H54 (cell line): ENCODE measurements at regions not wholly inside any gene's neighbourhood (a gene's known extent, or its start where the extent isn't known, plus 50 kb on each side); places are given as distances from the start of the nearest gene placed in this dataset.

Source experiments
- DNase-seq: peaks from one replicate; pipeline ENCODE4 v3.0.0; 2011; ENCODE audit warnings: low spot score, mixed read lengths; ENCODE audit not compliant: insufficient read length
- FAIRE-seq: peaks from 3 replicates; lab custom pipeline; 2011; peaks lifted over from hg19 to GRCh38; lab: Jason Lieb, UNC
- POLR2A ChIP-seq: IDR thresholded peaks from 2 replicates; pipeline ENCODE4 v1.6.1; 2011; ENCODE audit warnings: low read depth, mild to moderate bottlenecking, low read length

GRCh38 chr4:106615961-106616360 is 247.4 kb upstream of the GIMD1 start:
- no peak for DNase-seq
- FAIRE-seq: no peak
- TF ChIP-seq POLR2A: no peak

GRCh38 chr4:106615410-106615945 is 246.9 kb upstream of the GIMD1 start:
- FAIRE-seq (no peak), DNase-seq (no peak)
- no peak for TF ChIP-seq POLR2A

GRCh38 chr4:106614441-106614840 is 245.9 kb upstream of the GIMD1 start:
- no peak for DNase-seq
- no peak for TF ChIP-seq POLR2A
- no peak for FAIRE-seq

- no peak for FAIRE-seq
Observed at GRCh38 chr4:106609917-106610316, 241.3 kb upstream of the GIMD1 start.

GRCh38 chr4:106607558-106607957 is 239.0 kb upstream of the GIMD1 start:
- FAIRE-seq: no peak
- no peak for DNase-seq
- TF ChIP-seq POLR2A: no peak

More at GRCh38 chr4:106609917-106610316, 241.3 kb upstream of the GIMD1 start:
- no peak for DNase-seq
- no peak for TF ChIP-seq POLR2A

- TF ChIP-seq POLR2A: no peak
- DNase-seq (no peak), FAIRE-seq (no peak)
Observed at GRCh38 chr4:106604319-106605051, 235.9 kb upstream of the GIMD1 start.

- FAIRE-seq: no peak
- TF ChIP-seq POLR2A: no peak
- no peak for DNase-seq
Observed at GRCh38 chr4:106603471-106603870, 234.9 kb upstream of the GIMD1 start.

GRCh38 chr4:106602711-106603110 is 234.1 kb upstream of the GIMD1 start:
- no peak for TF ChIP-seq POLR2A
- FAIRE-seq: no peak
- no peak for DNase-seq

GRCh38 chr4:106601519-106601918 is 232.9 kb upstream of the GIMD1 start:
- no peak for FAIRE-seq
- DNase-seq: no peak
- TF ChIP-seq POLR2A: no peak

- TF ChIP-seq POLR2A: no peak
- DNase-seq (no peak), FAIRE-seq (no peak)
Observed at GRCh38 chr4:106595906-106596305, 227.3 kb upstream of the GIMD1 start.

- TF ChIP-seq POLR2A: no peak
- DNase-seq: no peak
- no peak for FAIRE-seq
Observed at GRCh38 chr4:106594291-106594952, 225.8 kb upstream of the GIMD1 start.

GRCh38 chr4:106588891-106589290 is 220.3 kb upstream of the GIMD1 start:
- DNase-seq: no peak
- TF ChIP-seq POLR2A: no peak

GRCh38 chr4:106587558-106587957 is 219.0 kb upstream of the GIMD1 start:
- FAIRE-seq: peak; percentile 85
- TF ChIP-seq POLR2A: no peak
- no peak for DNase-seq

More at GRCh38 chr4:106588891-106589290, 220.3 kb upstream of the GIMD1 start:
- no peak for FAIRE-seq

GRCh38 chr4:106585915-106586349 is 217.4 kb upstream of the GIMD1 start:
- no peak for TF ChIP-seq POLR2A
- no peak for DNase-seq
- peak; percentile 11 for FAIRE-seq
